SK-N-SH treated with all-trans-retinoic acid at 6 μM for 48 hours (cell line): ENCODE measurements at regions not wholly inside any gene's neighbourhood (a gene's known extent, or its start where the extent isn't known, plus 50 kb on each side); places are given as distances from the start of the nearest gene placed in this dataset.

ENCODE experiments used
- ATAC-seq: fragments of 200-7000 bp; cut with Tn5 transposase; 3 replicates; pipeline ENCODE4 v1.9.1; 2020; ENCODE audit warnings: mild to moderate bottlenecking, moderate library complexity
- ARNTL ChIP-seq: fragments of 450-650 bp; formaldehyde crosslinking; IDR thresholded peaks from 2 replicates; pipeline ENCODE4 v1.5.0; 2020; ENCODE audit warnings: low read depth, mild to moderate bottlenecking, moderate library complexity, borderline replicate concordance
- CSDC2 ChIP-seq: fragments of 250-450 bp; sonication (Bioruptor Pico); IDR thresholded peaks from 2 replicates; pipeline ENCODE4 v1.5.0; 2020; ENCODE audit warnings: mild to moderate bottlenecking, moderate library complexity
- ESRRG ChIP-seq: fragments of 250-450 bp; sonication (Bioruptor Pico); IDR thresholded peaks from 2 replicates; pipeline ENCODE4 v1.6.1; 2021; ENCODE audit warnings: mild to moderate bottlenecking
- ISL1 ChIP-seq: fragments of 250-450 bp; sonication (Bioruptor Pico); IDR thresholded peaks from 2 replicates; pipeline ENCODE4 v2.1.2; 2022; ENCODE audit warnings: mild to moderate bottlenecking, moderate library complexity
- OSR1 ChIP-seq: fragments of 250-450 bp; sonication (Bioruptor Pico); IDR thresholded peaks from 2 replicates; pipeline ENCODE4 v1.8.0; 2022; ENCODE audit warnings: moderate library complexity, mild to moderate bottlenecking, inconsistent platforms
- PPARA ChIP-seq: fragments of 250-450 bp; sonication (Bioruptor Pico); IDR thresholded peaks from 2 replicates; pipeline ENCODE4 v1.5.0; 2020; ENCODE audit warnings: mild to moderate bottlenecking, borderline replicate concordance
- RARB ChIP-seq: fragments of 250-450 bp; sonication (Bioruptor Pico); IDR thresholded peaks from 2 replicates; pipeline ENCODE4 v1.8.0; 2021; ENCODE audit warnings: mild to moderate bottlenecking, moderate library complexity
- SNAI2 ChIP-seq: fragments of 250-450 bp; sonication (Bioruptor Pico); IDR thresholded peaks from 2 replicates; pipeline ENCODE4 v1.5.0; 2020; ENCODE audit warnings: mild to moderate bottlenecking, moderate library complexity
- TCF4 ChIP-seq: fragments of 250-450 bp; sonication (Bioruptor Pico); IDR thresholded peaks from 2 replicates; pipeline ENCODE4 v1.8.0; 2021; ENCODE audit warnings: mild to moderate bottlenecking, moderate library complexity, borderline replicate concordance
- ZFP3 ChIP-seq: fragments of 250-450 bp; sonication (Bioruptor Pico); IDR thresholded peaks from 2 replicates; pipeline ENCODE4 v1.5.0; 2020; ENCODE audit warnings: mild to moderate bottlenecking, moderate library complexity
- ZFP30 ChIP-seq: fragments of 450-650 bp; formaldehyde crosslinking; IDR thresholded peaks from 2 replicates; pipeline ENCODE4 v1.5.0; 2022; ENCODE audit warnings: mild to moderate bottlenecking, moderate library complexity
- ZNF565 ChIP-seq: fragments of 450-650 bp; formaldehyde crosslinking; conservative IDR thresholded peaks from 2 replicates; pipeline ENCODE4 v1.5.0; 2020; ENCODE audit warnings: low read depth, mild to moderate bottlenecking, moderate library complexity
- ZNF8 ChIP-seq: fragments of 450-650 bp; formaldehyde crosslinking; IDR thresholded peaks from 2 replicates; pipeline ENCODE4 v1.5.0; 2020; ENCODE audit warnings: mild to moderate bottlenecking, moderate library complexity
- TF ChIP-seq, protein P1 (sequence below): fragments of 250-450 bp; sonication (Bioruptor Pico); IDR thresholded peaks from 2 replicates; pipeline ENCODE4 v1.5.0; 2020; ENCODE audit warnings: mild to moderate bottlenecking, moderate library complexity
- TF ChIP-seq, protein P2 (sequence below): fragments of 250-450 bp; sonication (Bioruptor Pico); IDR thresholded peaks from 2 replicates; pipeline ENCODE4 v1.5.1; 2021; ENCODE audit warnings: mild to moderate bottlenecking, moderate library complexity
- TF ChIP-seq, protein P3 (sequence below): fragments of 250-450 bp; sonication (Bioruptor Pico); IDR thresholded peaks from 2 replicates; pipeline ENCODE4 v1.8.0; 2021; ENCODE audit warnings: low read depth, mild to moderate bottlenecking, moderate library complexity, borderline replicate concordance
- TF ChIP-seq, protein P4 (sequence below): fragments of 250-450 bp; sonication (Bioruptor Pico); IDR thresholded peaks from 2 replicates; pipeline ENCODE4 v1.8.0; 2020; ENCODE audit warnings: mild to moderate bottlenecking, moderate library complexity, borderline replicate concordance
- TF ChIP-seq, protein P5 (sequence below): fragments of 250-450 bp; sonication (Bioruptor Pico); IDR thresholded peaks from 2 replicates; pipeline ENCODE4 v1.5.1; 2020; ENCODE audit warnings: low read depth, mild to moderate bottlenecking, moderate library complexity

DNA sequence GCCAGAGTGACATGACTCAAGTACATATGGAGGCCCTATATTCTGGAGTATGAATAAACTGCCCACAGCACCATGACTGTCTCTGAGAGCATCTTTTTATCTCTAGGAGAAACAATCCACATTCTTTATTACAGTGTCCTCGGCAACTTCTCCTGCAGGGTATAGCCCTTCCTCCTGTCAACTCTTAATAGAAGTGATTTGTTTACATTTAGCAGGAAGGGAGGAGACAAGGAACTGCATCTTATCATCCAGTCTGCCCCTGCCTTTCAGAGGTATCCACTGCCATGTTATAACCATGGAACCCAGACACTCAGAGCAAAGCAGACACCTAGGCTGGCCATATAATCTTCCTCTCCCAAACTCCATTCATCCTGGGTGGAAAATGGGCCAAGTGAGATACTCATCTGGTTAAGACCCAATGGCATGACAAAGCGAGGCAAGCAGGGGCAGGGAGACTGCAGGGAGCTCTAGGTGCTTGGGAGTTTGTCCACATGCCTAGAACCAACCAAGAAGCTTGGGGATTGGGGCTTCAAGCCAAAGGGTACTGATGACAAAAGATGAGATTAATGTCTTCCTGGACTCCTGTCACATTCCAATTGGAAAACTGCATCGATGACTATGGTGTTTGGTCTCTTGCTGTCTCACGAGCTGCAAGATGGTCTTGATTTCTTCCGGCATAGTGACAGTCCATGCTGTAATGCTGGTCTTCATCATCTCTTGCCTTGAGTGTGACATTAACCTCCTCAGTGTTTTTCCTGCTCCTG, 620.5 kb upstream of the KLF4 start:
- ATAC-seq = no peak
- no peak for TF ChIP-seq OSR1 (CRISPR knock-in tag)
- no peak for TF ChIP-seq ZNF8
- TF ChIP-seq, protein P1, sequence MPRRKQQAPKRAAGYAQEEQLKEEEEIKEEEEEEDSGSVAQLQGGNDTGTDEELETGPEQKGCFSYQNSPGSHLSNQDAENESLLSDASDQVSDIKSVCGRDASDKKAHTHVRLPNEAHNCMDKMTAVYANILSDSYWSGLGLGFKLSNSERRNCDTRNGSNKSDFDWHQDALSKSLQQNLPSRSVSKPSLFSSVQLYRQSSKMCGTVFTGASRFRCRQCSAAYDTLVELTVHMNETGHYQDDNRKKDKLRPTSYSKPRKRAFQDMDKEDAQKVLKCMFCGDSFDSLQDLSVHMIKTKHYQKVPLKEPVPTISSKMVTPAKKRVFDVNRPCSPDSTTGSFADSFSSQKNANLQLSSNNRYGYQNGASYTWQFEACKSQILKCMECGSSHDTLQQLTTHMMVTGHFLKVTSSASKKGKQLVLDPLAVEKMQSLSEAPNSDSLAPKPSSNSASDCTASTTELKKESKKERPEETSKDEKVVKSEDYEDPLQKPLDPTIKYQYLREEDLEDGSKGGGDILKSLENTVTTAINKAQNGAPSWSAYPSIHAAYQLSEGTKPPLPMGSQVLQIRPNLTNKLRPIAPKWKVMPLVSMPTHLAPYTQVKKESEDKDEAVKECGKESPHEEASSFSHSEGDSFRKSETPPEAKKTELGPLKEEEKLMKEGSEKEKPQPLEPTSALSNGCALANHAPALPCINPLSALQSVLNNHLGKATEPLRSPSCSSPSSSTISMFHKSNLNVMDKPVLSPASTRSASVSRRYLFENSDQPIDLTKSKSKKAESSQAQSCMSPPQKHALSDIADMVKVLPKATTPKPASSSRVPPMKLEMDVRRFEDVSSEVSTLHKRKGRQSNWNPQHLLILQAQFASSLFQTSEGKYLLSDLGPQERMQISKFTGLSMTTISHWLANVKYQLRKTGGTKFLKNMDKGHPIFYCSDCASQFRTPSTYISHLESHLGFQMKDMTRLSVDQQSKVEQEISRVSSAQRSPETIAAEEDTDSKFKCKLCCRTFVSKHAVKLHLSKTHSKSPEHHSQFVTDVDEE (CRISPR knock-in tag) = no peak
- TF ChIP-seq, protein P2, sequence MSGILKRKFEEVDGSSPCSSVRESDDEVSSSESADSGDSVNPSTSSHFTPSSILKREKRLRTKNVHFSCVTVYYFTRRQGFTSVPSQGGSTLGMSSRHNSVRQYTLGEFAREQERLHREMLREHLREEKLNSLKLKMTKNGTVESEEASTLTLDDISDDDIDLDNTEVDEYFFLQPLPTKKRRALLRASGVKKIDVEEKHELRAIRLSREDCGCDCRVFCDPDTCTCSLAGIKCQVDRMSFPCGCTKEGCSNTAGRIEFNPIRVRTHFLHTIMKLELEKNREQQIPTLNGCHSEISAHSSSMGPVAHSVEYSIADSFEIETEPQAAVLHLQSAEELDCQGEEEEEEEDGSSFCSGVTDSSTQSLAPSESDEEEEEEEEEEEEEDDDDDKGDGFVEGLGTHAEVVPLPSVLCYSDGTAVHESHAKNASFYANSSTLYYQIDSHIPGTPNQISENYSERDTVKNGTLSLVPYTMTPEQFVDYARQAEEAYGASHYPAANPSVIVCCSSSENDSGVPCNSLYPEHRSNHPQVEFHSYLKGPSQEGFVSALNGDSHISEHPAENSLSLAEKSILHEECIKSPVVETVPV (CRISPR knock-in tag) = no peak
- no peak for TF ChIP-seq ISL1 (CRISPR knock-in tag)
- TF ChIP-seq ARNTL (CRISPR knock-in tag) = no peak
- TF ChIP-seq ZFP30 (CRISPR knock-in tag) = no peak
- no peak for TF ChIP-seq CSDC2
- TF ChIP-seq, protein P3, sequence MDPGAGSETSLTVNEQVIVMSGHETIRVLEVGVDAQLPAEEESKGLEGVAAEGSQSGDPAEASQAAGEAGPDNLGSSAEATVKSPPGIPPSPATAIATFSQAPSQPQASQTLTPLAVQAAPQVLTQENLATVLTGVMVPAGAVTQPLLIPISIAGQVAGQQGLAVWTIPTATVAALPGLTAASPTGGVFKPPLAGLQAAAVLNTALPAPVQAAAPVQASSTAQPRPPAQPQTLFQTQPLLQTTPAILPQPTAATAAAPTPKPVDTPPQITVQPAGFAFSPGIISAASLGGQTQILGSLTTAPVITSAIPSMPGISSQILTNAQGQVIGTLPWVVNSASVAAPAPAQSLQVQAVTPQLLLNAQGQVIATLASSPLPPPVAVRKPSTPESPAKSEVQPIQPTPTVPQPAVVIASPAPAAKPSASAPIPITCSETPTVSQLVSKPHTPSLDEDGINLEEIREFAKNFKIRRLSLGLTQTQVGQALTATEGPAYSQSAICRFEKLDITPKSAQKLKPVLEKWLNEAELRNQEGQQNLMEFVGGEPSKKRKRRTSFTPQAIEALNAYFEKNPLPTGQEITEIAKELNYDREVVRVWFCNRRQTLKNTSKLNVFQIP (CRISPR knock-in tag) = no peak
- TF ChIP-seq ZFP3 (CRISPR knock-in tag) = no peak
- no peak for TF ChIP-seq ZNF565 (CRISPR knock-in tag)
- TF ChIP-seq SNAI2 (CRISPR knock-in tag) = no peak
- no peak for TF ChIP-seq ESRRG (CRISPR knock-in tag)

- no peak for TF ChIP-seq OSR1 (CRISPR knock-in tag)
- TF ChIP-seq PPARA (CRISPR knock-in tag) = no peak
- no peak for TF ChIP-seq TCF4 (CRISPR knock-in tag)
- ATAC-seq = no peak
Measured at GRCh38 chr9:108108852-108109448, 619.4 kb upstream of the KLF4 start.

GRCh38 chr9:108108280-108108851, 618.8 kb upstream of the KLF4 start:
- no peak for ATAC-seq
- TF ChIP-seq ARNTL (CRISPR knock-in tag) (no peak), SNAI2 (CRISPR knock-in tag) (no peak), ZNF8 (no peak), TCF4 (CRISPR knock-in tag) (no peak), CSDC2 (no peak), RARB (no peak)
- TF ChIP-seq, protein P4, sequence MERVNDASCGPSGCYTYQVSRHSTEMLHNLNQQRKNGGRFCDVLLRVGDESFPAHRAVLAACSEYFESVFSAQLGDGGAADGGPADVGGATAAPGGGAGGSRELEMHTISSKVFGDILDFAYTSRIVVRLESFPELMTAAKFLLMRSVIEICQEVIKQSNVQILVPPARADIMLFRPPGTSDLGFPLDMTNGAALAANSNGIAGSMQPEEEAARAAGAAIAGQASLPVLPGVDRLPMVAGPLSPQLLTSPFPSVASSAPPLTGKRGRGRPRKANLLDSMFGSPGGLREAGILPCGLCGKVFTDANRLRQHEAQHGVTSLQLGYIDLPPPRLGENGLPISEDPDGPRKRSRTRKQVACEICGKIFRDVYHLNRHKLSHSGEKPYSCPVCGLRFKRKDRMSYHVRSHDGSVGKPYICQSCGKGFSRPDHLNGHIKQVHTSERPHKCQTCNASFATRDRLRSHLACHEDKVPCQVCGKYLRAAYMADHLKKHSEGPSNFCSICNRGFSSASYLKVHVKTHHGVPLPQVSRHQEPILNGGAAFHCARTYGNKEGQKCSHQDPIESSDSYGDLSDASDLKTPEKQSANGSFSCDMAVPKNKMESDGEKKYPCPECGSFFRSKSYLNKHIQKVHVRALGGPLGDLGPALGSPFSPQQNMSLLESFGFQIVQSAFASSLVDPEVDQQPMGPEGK (CRISPR knock-in tag) = no peak
- TF ChIP-seq, protein P3 (CRISPR knock-in tag) = no peak
- TF ChIP-seq, protein P5, sequence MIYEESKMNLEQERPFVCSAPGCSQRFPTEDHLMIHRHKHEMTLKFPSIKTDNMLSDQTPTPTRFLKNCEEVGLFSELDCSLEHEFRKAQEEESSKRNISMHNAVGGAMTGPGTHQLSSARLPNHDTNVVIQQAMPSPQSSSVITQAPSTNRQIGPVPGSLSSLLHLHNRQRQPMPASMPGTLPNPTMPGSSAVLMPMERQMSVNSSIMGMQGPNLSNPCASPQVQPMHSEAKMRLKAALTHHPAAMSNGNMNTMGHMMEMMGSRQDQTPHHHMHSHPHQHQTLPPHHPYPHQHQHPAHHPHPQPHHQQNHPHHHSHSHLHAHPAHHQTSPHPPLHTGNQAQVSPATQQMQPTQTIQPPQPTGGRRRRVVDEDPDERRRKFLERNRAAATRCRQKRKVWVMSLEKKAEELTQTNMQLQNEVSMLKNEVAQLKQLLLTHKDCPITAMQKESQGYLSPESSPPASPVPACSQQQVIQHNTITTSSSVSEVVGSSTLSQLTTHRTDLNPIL = no peak
